GM23338 (cell line): ENCODE measurements at regions not wholly inside any gene's neighbourhood (a gene's known extent, or its start where the extent isn't known, plus 50 kb on each side); places are given as distances from the start of the nearest gene placed in this dataset.

ENCODE experiments used
- ATAC-seq: fragments of 200-7000 bp; cut with Tn5 transposase; 3 replicates; pipeline ENCODE4 v1.9.1; 2020
- DNase-seq: peaks from one replicate; pipeline ENCODE4 v3.0.0-alpha.2; 2015; ENCODE audit warnings: low spot score
- H2AFZ ChIP-seq: fragments of 200-600 bp; sonication (generic); 2 replicates; pipeline ENCODE4 v1.8.0; 2016; ENCODE audit warnings: antibody characterized with exemption, mild to moderate bottlenecking, moderate library complexity
- H3F3A ChIP-seq: fragments of 200-600 bp; sonication (generic); replicated peaks from 2 replicates; pipeline ENCODE4 v1.8.0; 2017; ENCODE audit warnings: antibody characterized with exemption, mixed run types, low read depth
- H3K27ac ChIP-seq: fragments of 200-600 bp; sonication (generic); 2 replicates; pipeline ENCODE4 v1.6.1; 2016; ENCODE audit warnings: low read depth
- H3K27me3 ChIP-seq: fragments of 200-600 bp; sonication (generic); 2 replicates; pipeline ENCODE4 v1.8.0; 2016; ENCODE audit warnings: mild to moderate bottlenecking, mixed run types, moderate library complexity; ENCODE audit not compliant: insufficient read depth
- H3K36me3 ChIP-seq: fragments of 200-600 bp; sonication (generic); 2 replicates; pipeline ENCODE4 v1.8.0; 2016; ENCODE audit warnings: mild to moderate bottlenecking; ENCODE audit not compliant: insufficient read depth
- H3K4me1 ChIP-seq: fragments of 200-600 bp; sonication (generic); 2 replicates; pipeline ENCODE4 v1.8.0; 2016; ENCODE audit warnings: mild to moderate bottlenecking, moderate library complexity; ENCODE audit not compliant: insufficient read depth
- H3K4me2 ChIP-seq: fragments of 200-600 bp; sonication (generic); 2 replicates; pipeline ENCODE4 v1.7.1; 2017; ENCODE audit warnings: mixed run types
- H3K4me3 ChIP-seq: fragments of 200-600 bp; sonication (generic); 2 replicates; pipeline ENCODE4 v1.6.1; 2016; ENCODE audit warnings: mixed run types
- H3K79me2 ChIP-seq: fragments of 200-600 bp; sonication (generic); replicated peaks from 2 replicates; pipeline ENCODE4 v1.8.0; 2017; ENCODE audit warnings: mild to moderate bottlenecking; ENCODE audit not compliant: insufficient read depth
- H3K9me2 ChIP-seq: fragments of 200-600 bp; sonication (generic); 2 replicates; pipeline ENCODE4 v1.8.0; 2017; ENCODE audit not compliant: insufficient read depth
- H4K20me1 ChIP-seq: fragments of 200-600 bp; sonication (generic); replicated peaks from 2 replicates; pipeline ENCODE4 v1.8.0; 2017; ENCODE audit warnings: mild to moderate bottlenecking; ENCODE audit not compliant: insufficient read depth
- H3K27ac Mint-ChIP-seq: 2 replicates; pipeline ENCODE4 v1.8.0; 2020; ENCODE audit warnings: inconsistent platforms, mild to moderate bottlenecking, moderate library complexity, mixed read lengths
- H3K27me3 Mint-ChIP-seq: 3 replicates; pipeline ENCODE4 v1.8.0; 2022; ENCODE audit warnings: low read depth, mild to moderate bottlenecking, moderate library complexity, mixed read lengths, inconsistent platforms; ENCODE audit not compliant: insufficient read depth, poor library complexity
- H3K36me3 Mint-ChIP-seq: 3 replicates; pipeline ENCODE4 v1.8.0; 2021; ENCODE audit warnings: low read depth, mild to moderate bottlenecking, inconsistent platforms, moderate library complexity, mixed read lengths
- H3K4me1 Mint-ChIP-seq: 3 replicates; pipeline ENCODE4 v1.8.0; 2020; ENCODE audit warnings: mild to moderate bottlenecking, inconsistent platforms, mixed read lengths
- H3K4me3 Mint-ChIP-seq: 3 replicates; pipeline ENCODE4 v1.8.0; 2021; ENCODE audit warnings: moderate library complexity, mild to moderate bottlenecking, inconsistent platforms, mixed read lengths
- H3K9me3 Mint-ChIP-seq: 3 replicates; pipeline ENCODE4 v1.8.0; 2020; ENCODE audit warnings: moderate library complexity, mild to moderate bottlenecking, inconsistent platforms, mixed read lengths
- CREB1 ChIP-seq: fragments of 250-450 bp; sonication (Bioruptor Pico); IDR thresholded peaks from 2 replicates; pipeline ENCODE4 v1.5.0; 2020; ENCODE audit warnings: low read depth, mild to moderate bottlenecking, moderate library complexity
- EZH2phosphoT487 ChIP-seq: fragments of 200-600 bp; sonication (generic); IDR thresholded peaks from one replicate; pipeline ENCODE4 v1.8.1; 2018; ENCODE audit warnings: antibody characterized with exemption; ENCODE audit not compliant: unreplicated experiment
- TF ChIP-seq, protein P1 (sequence below): fragments of 250-450 bp; sonication (Bioruptor Pico); IDR thresholded peaks from 2 replicates; pipeline ENCODE4 v1.5.0; 2020; ENCODE audit warnings: mild to moderate bottlenecking, moderate library complexity

DNA sequence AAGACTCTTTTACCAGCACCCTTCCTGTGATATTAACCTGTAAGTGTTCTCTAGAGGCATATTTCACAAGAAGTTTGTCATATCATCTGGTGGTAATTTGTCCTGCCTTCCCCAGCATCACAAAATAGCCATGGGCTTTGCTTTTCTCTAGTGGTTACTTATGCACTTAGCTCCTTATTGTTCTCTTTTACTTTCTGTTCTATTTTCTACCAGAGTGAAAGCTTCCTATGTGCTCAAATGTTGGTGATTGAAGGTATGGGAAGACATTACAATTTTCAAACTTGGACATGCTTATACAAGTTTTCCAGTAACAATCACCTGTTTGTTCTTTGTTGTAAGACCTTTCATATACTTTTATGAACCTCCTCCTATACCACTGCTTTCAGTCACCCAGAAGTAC lies 87.0 kb upstream of the KCNH7 start:
- no peak for ATAC-seq

More for the DNA sequence above, 87.0 kb upstream of the KCNH7 start:
- H2AFZ ChIP-seq: no peak overlapping the region
- H3F3A ChIP-seq: no peaks in the 10 kb centered on the region
- TF ChIP-seq EZH2phosphoT487 (no peak), CREB1 (CRISPR knock-in tag) (no peak)
- TF ChIP-seq, protein P1, sequence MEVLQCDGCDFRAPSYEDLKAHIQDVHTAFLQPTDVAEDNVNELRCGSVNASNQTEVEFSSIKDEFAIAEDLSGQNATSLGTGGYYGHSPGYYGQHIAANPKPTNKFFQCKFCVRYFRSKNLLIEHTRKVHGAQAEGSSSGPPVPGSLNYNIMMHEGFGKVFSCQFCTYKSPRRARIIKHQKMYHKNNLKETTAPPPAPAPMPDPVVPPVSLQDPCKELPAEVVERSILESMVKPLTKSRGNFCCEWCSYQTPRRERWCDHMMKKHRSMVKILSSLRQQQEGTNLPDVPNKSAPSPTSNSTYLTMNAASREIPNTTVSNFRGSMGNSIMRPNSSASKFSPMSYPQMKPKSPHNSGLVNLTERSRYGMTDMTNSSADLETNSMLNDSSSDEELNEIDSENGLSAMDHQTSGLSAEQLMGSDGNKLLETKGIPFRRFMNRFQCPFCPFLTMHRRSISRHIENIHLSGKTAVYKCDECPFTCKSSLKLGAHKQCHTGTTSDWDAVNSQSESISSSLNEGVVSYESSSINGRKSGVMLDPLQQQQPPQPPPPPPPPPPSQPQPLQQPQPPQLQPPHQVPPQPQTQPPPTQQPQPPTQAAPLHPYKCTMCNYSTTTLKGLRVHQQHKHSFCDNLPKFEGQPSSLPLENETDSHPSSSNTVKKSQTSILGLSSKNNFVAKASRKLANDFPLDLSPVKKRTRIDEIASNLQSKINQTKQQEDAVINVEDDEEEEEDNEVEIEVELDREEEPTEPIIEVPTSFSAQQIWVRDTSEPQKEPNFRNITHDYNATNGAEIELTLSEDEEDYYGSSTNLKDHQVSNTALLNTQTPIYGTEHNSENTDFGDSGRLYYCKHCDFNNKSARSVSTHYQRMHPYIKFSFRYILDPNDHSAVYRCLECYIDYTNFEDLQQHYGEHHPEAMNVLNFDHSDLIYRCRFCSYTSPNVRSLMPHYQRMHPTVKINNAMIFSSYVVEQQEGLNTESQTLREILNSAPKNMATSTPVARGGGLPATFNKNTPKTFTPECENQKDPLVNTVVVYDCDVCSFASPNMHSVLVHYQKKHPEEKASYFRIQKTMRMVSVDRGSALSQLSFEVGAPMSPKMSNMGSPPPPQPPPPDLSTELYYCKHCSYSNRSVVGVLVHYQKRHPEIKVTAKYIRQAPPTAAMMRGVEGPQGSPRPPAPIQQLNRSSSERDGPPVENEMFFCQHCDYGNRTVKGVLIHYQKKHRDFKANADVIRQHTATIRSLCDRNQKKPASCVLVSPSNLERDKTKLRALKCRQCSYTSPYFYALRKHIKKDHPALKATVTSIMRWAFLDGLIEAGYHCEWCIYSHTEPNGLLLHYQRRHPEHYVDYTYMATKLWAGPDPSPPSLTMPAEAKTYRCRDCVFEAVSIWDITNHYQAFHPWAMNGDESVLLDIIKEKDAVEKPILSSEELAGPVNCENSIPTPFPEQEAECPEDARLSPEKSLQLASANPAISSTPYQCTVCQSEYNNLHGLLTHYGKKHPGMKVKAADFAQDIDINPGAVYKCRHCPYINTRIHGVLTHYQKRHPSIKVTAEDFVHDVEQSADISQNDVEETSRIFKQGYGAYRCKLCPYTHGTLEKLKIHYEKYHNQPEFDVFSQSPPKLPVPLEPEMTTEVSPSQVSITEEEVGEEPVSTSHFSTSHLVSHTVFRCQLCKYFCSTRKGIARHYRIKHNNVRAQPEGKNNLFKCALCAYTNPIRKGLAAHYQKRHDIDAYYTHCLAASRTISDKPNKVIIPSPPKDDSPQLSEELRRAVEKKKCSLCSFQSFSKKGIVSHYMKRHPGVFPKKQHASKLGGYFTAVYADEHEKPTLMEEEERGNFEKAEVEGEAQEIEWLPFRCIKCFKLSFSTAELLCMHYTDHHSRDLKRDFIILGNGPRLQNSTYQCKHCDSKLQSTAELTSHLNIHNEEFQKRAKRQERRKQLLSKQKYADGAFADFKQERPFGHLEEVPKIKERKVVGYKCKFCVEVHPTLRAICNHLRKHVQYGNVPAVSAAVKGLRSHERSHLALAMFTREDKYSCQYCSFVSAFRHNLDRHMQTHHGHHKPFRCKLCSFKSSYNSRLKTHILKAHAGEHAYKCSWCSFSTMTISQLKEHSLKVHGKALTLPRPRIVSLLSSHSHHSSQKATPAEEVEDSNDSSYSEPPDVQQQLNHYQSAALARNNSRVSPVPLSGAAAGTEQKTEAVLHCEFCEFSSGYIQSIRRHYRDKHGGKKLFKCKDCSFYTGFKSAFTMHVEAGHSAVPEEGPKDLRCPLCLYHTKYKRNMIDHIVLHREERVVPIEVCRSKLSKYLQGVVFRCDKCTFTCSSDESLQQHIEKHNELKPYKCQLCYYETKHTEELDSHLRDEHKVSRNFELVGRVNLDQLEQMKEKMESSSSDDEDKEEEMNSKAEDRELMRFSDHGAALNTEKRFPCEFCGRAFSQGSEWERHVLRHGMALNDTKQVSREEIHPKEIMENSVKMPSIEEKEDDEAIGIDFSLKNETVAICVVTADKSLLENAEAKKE (CRISPR knock-in tag): no peak
- H3K4me2 ChIP-seq: no peak overlapping the region
- no peaks in the 10 kb centered on the region for H3K79me2 ChIP-seq
- H3K4me3 ChIP-seq: no peak overlapping the region
- no peaks in the 10 kb centered on the region for H3K27me3 ChIP-seq
- no peak overlapping the region for H3K27ac Mint-ChIP-seq
- no peak overlapping the region for H3K27ac ChIP-seq
- no peaks in the 10 kb centered on the region for H3K36me3 ChIP-seq
- H3K4me1 Mint-ChIP-seq: no peaks in the 10 kb centered on the region
- no peak for DNase-seq
- H3K36me3 Mint-ChIP-seq: no peaks in the 10 kb centered on the region
- no peaks in the 10 kb centered on the region for H3K4me1 ChIP-seq
- no peak overlapping the region for H3K4me3 Mint-ChIP-seq
- no peaks in the 10 kb centered on the region for H3K9me2 ChIP-seq
- H3K9me3 Mint-ChIP-seq: no peaks in the 10 kb centered on the region
- H4K20me1 ChIP-seq: no peaks in the 10 kb centered on the region
- peaks cover 2% of the 10 kb centered on the region for H3K27me3 Mint-ChIP-seq
